GM12872 (cell line): ENCODE measurements at regions not wholly inside any gene's neighbourhood (a gene's known extent, or its start where the extent isn't known, plus 50 kb on each side); places are given as distances from the start of the nearest gene placed in this dataset.

Experiments used
- CTCF ChIP-seq: IDR thresholded peaks from 3 replicates; pipeline ENCODE4 v1.5.1; 2011; ENCODE audit warnings: low read depth, mild to moderate bottlenecking, low read length, moderate library complexity; ENCODE audit not compliant: insufficient read depth

- TF ChIP-seq CTCF, result no peak
Observed at GRCh38 chr21:35909456-35910223, 150.7 kb downstream of the SETD4 start.

GRCh38 chr21:35908311-35909078, 151.8 kb downstream of the SETD4 start:
- TF ChIP-seq CTCF, result no peak

GRCh38 chr21:35906586-35906985, 153.7 kb downstream of the SETD4 start:
- no peak for TF ChIP-seq CTCF

- no peak for TF ChIP-seq CTCF
Observed at GRCh38 chr21:35905963-35906345, 154.4 kb downstream of the SETD4 start.

GRCh38 chr21:35905096-35905962, 155.0 kb downstream of the SETD4 start:
- no peak for TF ChIP-seq CTCF

GRCh38 chr21:35900539-35900938, 159.8 kb downstream of the SETD4 start:
- TF ChIP-seq CTCF, result no peak

- TF ChIP-seq CTCF, result no peak
Observed at GRCh38 chr21:35896060-35896459, 164.3 kb downstream of the SETD4 start.
